GM12878 (cell line): ENCODE measurements at regions not wholly inside any gene's neighbourhood (a gene's known extent, or its start where the extent isn't known, plus 50 kb on each side); places are given as distances from the start of the nearest gene placed in this dataset.

Source experiments
- ATAC-seq: fragments of 200-7000 bp; cut with Tn5 transposase; 3 replicates; pipeline ENCODE4 v1.9.1; 2020; ENCODE audit warnings: mild to moderate bottlenecking, moderate library complexity
- BruUV-seq: library from RNA; stranded (reverse); fragments of 400-500 nt; replicated peaks from 2 replicates; lab custom pipeline; 2021; lab: Mats Ljungman, UMichigan
- CTCF ChIA-PET: fragments of 300-600 bp; sonication (Branson Sonifier 250); formaldehyde crosslinking; extraction: SDS; loops from one replicate; lab custom pipeline; 2021; ENCODE audit warnings: inconsistent platforms; lab: Yijun Ruan, JAX
- POLR2A ChIA-PET: fragments of 350-600 bp; formaldehyde crosslinking; extraction: SDS; loops from one replicate; lab custom pipeline; 2021; ENCODE audit warnings: inconsistent platforms; lab: Charles Lee
- RAD21 ChIA-PET: fragments of 300-600 bp; sonication (Branson Sonifier 250); formaldehyde crosslinking; loops from one replicate; lab custom pipeline; 2023; ENCODE audit warnings: antibody characterized with exemption; ENCODE audit not compliant: unreplicated experiment; lab: Charles Lee
- SMC1A ChIA-PET: fragments of 300-600 bp; sonication (Branson Sonifier 250); formaldehyde crosslinking; loops from one replicate; lab custom pipeline; 2023; ENCODE audit not compliant: unreplicated experiment, uncharacterized antibody; lab: Charles Lee
- DNase-seq: peaks from one replicate; pipeline ENCODE4 v3.0.0-alpha.2; 2011; ENCODE audit warnings: low read depth, low spot score
- FAIRE-seq: peaks from 3 replicates; lab custom pipeline; 2011; peaks lifted over from hg19 to GRCh38; lab: Jason Lieb, UNC
- H2AFZ ChIP-seq: 2 replicates; pipeline ENCODE4 v1.6.0; 2011; ENCODE audit warnings: low read depth, low read length, control low read depth; ENCODE audit not compliant: control insufficient read depth
- H3K27ac ChIP-seq: 2 replicates; pipeline ENCODE4 v1.5.1; 2011; ENCODE audit warnings: control low read depth; ENCODE audit not compliant: control insufficient read depth, insufficient read depth
- H3K27me3 ChIP-seq, 2 experiments: replicated peaks in 1 of 2; 2 replicates each; pipeline versions ENCODE4 v1.6.0 to v1.6.1; 2011; ENCODE audit warnings: low read length in 1 of 2; ENCODE audit not compliant: control insufficient read depth in 2 of 2, insufficient read depth in 2 of 2
- H3K36me3 ChIP-seq, 2 experiments: 2 replicates each; pipeline ENCODE4 v1.5.1; 2011; ENCODE audit warnings: low read length in 1 of 2; ENCODE audit not compliant: control insufficient read depth in 2 of 2, insufficient read depth in 2 of 2
- H3K4me1 ChIP-seq: 2 replicates; pipeline ENCODE4 v1.6.1; 2011; ENCODE audit warnings: mild to moderate bottlenecking, low read length, moderate library complexity, mixed read lengths; ENCODE audit not compliant: control insufficient read depth, insufficient read depth
- H3K4me2 ChIP-seq: 2 replicates; pipeline ENCODE4 v1.6.0; 2011; ENCODE audit warnings: control low read depth; ENCODE audit not compliant: control insufficient read depth, insufficient read depth
- H3K4me3 ChIP-seq: fragments of 200-600 bp; sonication (generic); 2 replicates; pipeline ENCODE4 v1.5.1; 2016
- H3K79me2 ChIP-seq: 2 replicates; pipeline ENCODE4 v1.6.0; 2011; ENCODE audit warnings: low read length; ENCODE audit not compliant: control insufficient read depth, insufficient read depth
- H3K9ac ChIP-seq: 2 replicates; pipeline ENCODE4 v1.8.0; 2011; ENCODE audit warnings: low read length, control low read depth, mixed read lengths; ENCODE audit not compliant: control insufficient read depth, insufficient read depth
- H3K9me3 ChIP-seq: replicated peaks from 3 replicates; pipeline ENCODE4 v1.5.1; 2011; ENCODE audit warnings: mild to moderate bottlenecking, low read length; ENCODE audit not compliant: control insufficient read depth, insufficient read depth
- H4K20me1 ChIP-seq: 2 replicates; pipeline ENCODE4 v1.6.0; 2011; ENCODE audit not compliant: control insufficient read depth, insufficient read depth
- CBFB ChIP-seq: IDR thresholded peaks from 2 replicates; pipeline ENCODE4 v1.6.1; 2016; ENCODE audit warnings: antibody characterized with exemption, low read depth
- JUND ChIP-seq: IDR thresholded peaks from 2 replicates; pipeline ENCODE4 v1.6.1; 2012; ENCODE audit warnings: low read depth, mild to moderate bottlenecking, low read length, improper control_type of control experiment, moderate library complexity
- LARP7 ChIP-seq: fragments of 450-650 bp; IDR thresholded peaks from 2 replicates; pipeline ENCODE4 v1.6.1; 2017; ENCODE audit warnings: mild to moderate bottlenecking
- MEF2B ChIP-seq: fragments of 450-650 bp; IDR thresholded peaks from 2 replicates; pipeline ENCODE4 v1.6.1; 2018; ENCODE audit warnings: mild to moderate bottlenecking, moderate library complexity; ENCODE audit not compliant: partially characterized antibody, poor library complexity, severe bottlenecking
- MTA2 ChIP-seq: fragments of 450-650 bp; IDR thresholded peaks from 2 replicates; pipeline ENCODE4 v1.6.1; 2016; ENCODE audit warnings: low read depth, mild to moderate bottlenecking, moderate library complexity
- MXI1 ChIP-seq: fragments of 150-350 bp; IDR thresholded peaks from 2 replicates; pipeline ENCODE4 v1.6.1; 2011; ENCODE audit warnings: low read depth, mild to moderate bottlenecking, inconsistent platforms, low read length, improper control_type of control experiment
- PML ChIP-seq: IDR thresholded peaks from 2 replicates; pipeline ENCODE4 v1.6.1; 2012; ENCODE audit warnings: low read length, inconsistent platforms
- SPI1 ChIP-seq: IDR thresholded peaks from 2 replicates; pipeline ENCODE4 v1.6.1; 2011; ENCODE audit warnings: low read depth, mild to moderate bottlenecking, low read length, moderate library complexity, borderline replicate concordance; ENCODE audit not compliant: insufficient read depth
- TARDBP ChIP-seq: IDR thresholded peaks from 2 replicates; pipeline ENCODE4 v1.6.1; 2016; ENCODE audit warnings: borderline replicate concordance
- WGBS: methylation state at CpG from one replicate; pipeline ENCODE4 v1.1.6; 2016; ENCODE audit warnings: low lambda C conversion rate; ENCODE audit not compliant: insufficient replicate concordance, insufficient coverage; ENCODE audit errors: missing lambda C conversion rate; 5-methylcytosine and 5-hydroxymethylcytosine counted together
- in situ Hi-C: fragments of 300-500 bp; cut with MboI; formaldehyde crosslinking; loops from 9 replicates; pipeline ENCODE4 v1.14.3; 2018; ENCODE audit warnings: mixed read lengths
- intact Hi-C: fragments of 100-400 bp; cut with micrococcal nuclease; formaldehyde crosslinking; loops from one replicate; pipeline ENCODE4 v1.14.2; 2022; ENCODE audit not compliant: unreplicated experiment
- TF ChIP-seq, protein P1 (sequence below): IDR thresholded peaks from 2 replicates; pipeline ENCODE4 v1.6.1; 2012; ENCODE audit warnings: low read depth, low read length, improper control_type of control experiment
- TF ChIP-seq, protein P2 (sequence below): fragments of 150-350 bp; IDR thresholded peaks from 2 replicates; pipeline ENCODE4 v1.6.1; 2016; ENCODE audit warnings: low read depth, low read length

DNA sequence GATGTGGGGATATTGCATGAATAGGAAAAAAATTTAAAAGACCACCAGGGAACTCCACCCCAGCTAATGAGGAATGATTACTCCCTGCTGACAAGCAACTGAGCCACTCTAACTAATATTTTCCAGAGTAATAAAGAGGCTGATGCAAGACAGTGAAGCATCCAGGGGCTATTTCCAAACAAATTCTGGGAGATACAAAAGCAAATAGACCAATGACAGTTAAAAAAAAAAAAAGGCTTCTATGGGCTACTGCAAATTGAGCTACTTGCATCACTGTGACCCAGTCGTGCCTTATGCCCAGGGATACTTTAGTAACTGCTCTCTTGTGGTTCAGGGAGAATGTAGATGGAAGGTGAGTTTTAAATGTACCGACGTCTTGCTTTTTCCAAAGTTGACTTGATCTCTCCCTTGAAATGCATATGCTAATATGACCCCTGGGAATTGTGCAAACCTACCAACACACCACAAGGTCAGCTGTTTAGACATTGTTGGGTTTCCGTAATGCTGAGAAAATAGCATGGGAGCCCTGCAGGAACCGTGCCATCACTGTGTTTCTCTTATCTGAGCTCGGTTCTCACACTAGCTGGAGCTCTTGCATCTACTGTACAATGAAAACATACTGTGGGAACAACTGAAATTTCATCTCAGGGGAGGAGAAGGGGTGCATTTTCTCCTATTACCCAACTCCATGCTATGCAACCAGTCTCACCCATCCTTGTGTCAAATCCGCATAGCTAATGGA is 250.6 kb upstream of the MAP3K1 start:
- Histone ChIP-seq H3K9me3 (no peaks in the 10 kb centered on the region), H3K27ac (no peak overlapping the region), H3K36me3 (no peaks in the 10 kb centered on the region), H3K4me1 (peaks cover 11% of the 10 kb centered on the region), H3K4me3 (no peak overlapping the region), H4K20me1 (no peaks in the 10 kb centered on the region), H3K9ac (no peak overlapping the region), H3K27me3 (0 out of 4 replicates have a peak, but pooled peaks cover 0 to 3% of the 10 kb centered on the region in 2 experiments), H2AFZ (no peak overlapping the region), H3K79me2 (no peaks in the 10 kb centered on the region), H3K4me2 (no peak overlapping the region)
- ChIA-PET SMC1A (interaction anchor here (0.6 to 2.4 kb wide), 15 partner anchors 10 to 1351 kb away, joined by 3 to 8 read pairs (median 4); no protein-coding TSS in a partner anchor), RAD21 (interaction anchor here (0.8 to 2.5 kb wide), 5 partner anchors 24 to 274 kb away, joined by 3 to 8 read pairs (median 4); no protein-coding TSS in a partner anchor), POLR2A (interaction anchor here (1.0 to 1.1 kb wide), 2 partner anchors 37 to 274 kb away, joined by 3 to 4 read pairs; no protein-coding TSS in a partner anchor), CTCF (interaction anchor here (0.8 to 1.7 kb wide), 7 partner anchors 9 to 294 kb away, joined by 3 to 5 read pairs (median 3); no protein-coding TSS in a partner anchor)
- intact Hi-C loops, result no loop called here
- DNase-seq (no peak), FAIRE-seq (no peak), ATAC-seq (peak; percentile 22; the same call in 2 of the 3 replicates)
- TF ChIP-seq TARDBP (no peak), MEF2B (peak; percentile 29)
- in situ Hi-C loops, result no loop called here
- WGBS, result 57% methylated on average over 7 of the region's 7 CpGs
- BruUV-seq, result no TSS peak

DNA sequence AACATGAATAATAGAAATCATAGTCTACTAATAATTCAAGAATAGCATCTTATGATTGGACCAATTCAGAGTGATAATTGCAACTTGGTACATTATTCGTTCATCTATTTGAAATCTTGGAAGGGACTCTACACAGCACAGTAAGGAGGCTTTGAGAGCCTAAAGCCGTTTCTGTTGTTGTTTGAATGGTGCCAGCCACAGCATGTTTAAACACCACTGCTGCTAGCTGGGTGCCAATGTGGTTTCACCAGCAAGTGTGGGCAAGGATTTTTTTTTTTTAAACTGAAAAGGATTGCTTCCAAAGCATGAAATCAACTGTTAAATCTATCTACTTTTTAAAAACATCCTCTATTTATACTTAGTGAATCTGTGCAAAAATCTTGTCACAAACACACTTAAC is 253.9 kb upstream of the MAP3K1 start:
- ChIA-PET RAD21 (no interaction called here), POLR2A (no interaction called here)
- no peak for TF ChIP-seq JUND
- TF ChIP-seq SPI1, result no peak
- no peak for TF ChIP-seq MTA2
- TF ChIP-seq, protein P1, sequence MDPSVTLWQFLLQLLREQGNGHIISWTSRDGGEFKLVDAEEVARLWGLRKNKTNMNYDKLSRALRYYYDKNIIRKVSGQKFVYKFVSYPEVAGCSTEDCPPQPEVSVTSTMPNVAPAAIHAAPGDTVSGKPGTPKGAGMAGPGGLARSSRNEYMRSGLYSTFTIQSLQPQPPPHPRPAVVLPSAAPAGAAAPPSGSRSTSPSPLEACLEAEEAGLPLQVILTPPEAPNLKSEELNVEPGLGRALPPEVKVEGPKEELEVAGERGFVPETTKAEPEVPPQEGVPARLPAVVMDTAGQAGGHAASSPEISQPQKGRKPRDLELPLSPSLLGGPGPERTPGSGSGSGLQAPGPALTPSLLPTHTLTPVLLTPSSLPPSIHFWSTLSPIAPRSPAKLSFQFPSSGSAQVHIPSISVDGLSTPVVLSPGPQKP, result no peak
- no peak for TF ChIP-seq LARP7
- TF ChIP-seq, protein P2, sequence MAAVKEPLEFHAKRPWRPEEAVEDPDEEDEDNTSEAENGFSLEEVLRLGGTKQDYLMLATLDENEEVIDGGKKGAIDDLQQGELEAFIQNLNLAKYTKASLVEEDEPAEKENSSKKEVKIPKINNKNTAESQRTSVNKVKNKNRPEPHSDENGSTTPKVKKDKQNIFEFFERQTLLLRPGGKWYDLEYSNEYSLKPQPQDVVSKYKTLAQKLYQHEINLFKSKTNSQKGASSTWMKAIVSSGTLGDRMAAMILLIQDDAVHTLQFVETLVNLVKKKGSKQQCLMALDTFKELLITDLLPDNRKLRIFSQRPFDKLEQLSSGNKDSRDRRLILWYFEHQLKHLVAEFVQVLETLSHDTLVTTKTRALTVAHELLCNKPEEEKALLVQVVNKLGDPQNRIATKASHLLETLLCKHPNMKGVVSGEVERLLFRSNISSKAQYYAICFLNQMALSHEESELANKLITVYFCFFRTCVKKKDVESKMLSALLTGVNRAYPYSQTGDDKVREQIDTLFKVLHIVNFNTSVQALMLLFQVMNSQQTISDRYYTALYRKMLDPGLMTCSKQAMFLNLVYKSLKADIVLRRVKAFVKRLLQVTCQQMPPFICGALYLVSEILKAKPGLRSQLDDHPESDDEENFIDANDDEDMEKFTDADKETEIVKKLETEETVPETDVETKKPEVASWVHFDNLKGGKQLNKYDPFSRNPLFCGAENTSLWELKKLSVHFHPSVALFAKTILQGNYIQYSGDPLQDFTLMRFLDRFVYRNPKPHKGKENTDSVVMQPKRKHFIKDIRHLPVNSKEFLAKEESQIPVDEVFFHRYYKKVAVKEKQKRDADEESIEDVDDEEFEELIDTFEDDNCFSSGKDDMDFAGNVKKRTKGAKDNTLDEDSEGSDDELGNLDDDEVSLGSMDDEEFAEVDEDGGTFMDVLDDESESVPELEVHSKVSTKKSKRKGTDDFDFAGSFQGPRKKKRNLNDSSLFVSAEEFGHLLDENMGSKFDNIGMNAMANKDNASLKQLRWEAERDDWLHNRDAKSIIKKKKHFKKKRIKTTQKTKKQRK, result no peak
- no peak for TF ChIP-seq CBFB
- TF ChIP-seq MXI1, result no peak
- no peak for TF ChIP-seq PML

More for the DNA sequence above, 253.9 kb upstream of the MAP3K1 start:
- Histone ChIP-seq H3K79me2 (no peaks in the 10 kb centered on the region), H2AFZ (no peak overlapping the region), H3K4me1 (peaks cover 11% of the 10 kb centered on the region), H3K4me2 (no peak overlapping the region), H3K27me3 (0 out of 4 replicates have a peak, but pooled peaks cover 0 to 2% of the 10 kb centered on the region in 2 experiments), H3K36me3 (no peaks in the 10 kb centered on the region), H3K9ac (no peak overlapping the region), H4K20me1 (no peaks in the 10 kb centered on the region), H3K4me3 (no peak overlapping the region), H3K27ac (no peak overlapping the region), H3K9me3 (no peaks in the 10 kb centered on the region)
- ChIA-PET CTCF (no interaction called here), SMC1A (no interaction called here)
- in situ Hi-C loops (no loop called here), intact Hi-C loops (no loop called here)
- FAIRE-seq (no peak), DNase-seq (no peak), ATAC-seq (no peak)
- WGBS, result 38% methylated on average over 2 of the region's 2 CpGs
- no TSS peak for BruUV-seq
